ENCODE measurements at regions not wholly inside any gene's neighbourhood (a gene's known extent, or its start where the extent isn't known, plus 50 kb on each side); places are given as distances from the start of the nearest gene placed in this dataset.

DNA sequence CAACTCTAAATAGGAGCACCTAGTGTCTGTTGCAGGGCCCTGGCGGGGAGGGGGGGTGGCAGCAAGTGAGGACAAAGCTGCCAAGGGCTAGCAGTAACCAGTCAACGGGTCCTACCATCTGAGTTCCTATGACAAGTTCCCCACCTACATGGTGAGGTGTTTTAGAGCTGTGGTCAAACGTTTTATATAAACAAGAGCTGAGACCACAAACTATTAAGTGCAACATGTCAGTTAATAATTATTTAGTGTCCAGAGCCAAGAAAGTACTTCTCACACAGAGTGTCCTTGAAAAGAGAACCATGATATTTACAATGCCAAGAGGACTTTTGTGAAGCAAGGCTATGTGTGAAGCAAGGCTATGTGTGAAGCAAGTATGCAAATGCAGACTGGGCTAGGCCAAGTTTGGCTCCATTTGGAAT is 434.7 kb downstream of the TNS3 start:
- ChIA-PET CTCF (no interaction called here), POLR2A (ENCODE audit: unreplicated experiment) (no interaction called here)
- DNase-seq = no peak
- peak overlapping the region; percentile 84 for H2BK5ac ChIP-seq (ENCODE audit: low read depth, low read length, poor library complexity, severe bottlenecking)
- ATAC-seq (ENCODE audit: low read depth) = no peak
- H3K27ac ChIP-seq (ENCODE audit: insufficient read depth, low read length) = peak overlapping the region; percentile 67
- H4K5ac ChIP-seq (ENCODE audit: low read depth, low read length) = peak overlapping the region; percentile 62
- no peaks in the 10 kb centered on the region for H3K36me3 ChIP-seq (ENCODE audit: control insufficient read depth, insufficient read depth, low read length)
- in situ Hi-C loops (cut with MboI; ENCODE audit: low sequenced_read_pairs) = no loop called here
- no CpG with 5 or more reads among the region's 3 CpGs for whole genome bisulfite sequencing, 2 experiments (ENCODE audit: extremely low coverage in 2 of 2, insufficient read length in 1 of 2)
- H3K4ac ChIP-seq (ENCODE audit: low read depth, low read length) = peak overlapping the region; percentile 67
- peak overlapping the region; percentile 34; the same call in 1 of the 2 replicates for H3K56ac ChIP-seq (ENCODE audit: extremely low read depth, insufficient read depth, low read length)
- peak overlapping the region; percentile 54 for H3K14ac ChIP-seq (replicated peaks; ENCODE audit: low read depth, low read length)
- peak overlapping the region; percentile 3 for H2AK5ac ChIP-seq (ENCODE audit: low read depth, low read length)
- peak overlapping the region; percentile 73 for H2AFZ ChIP-seq (replicated peaks; ENCODE audit: low read length, poor library complexity)
- TF ChIP-seq, protein P1, sequence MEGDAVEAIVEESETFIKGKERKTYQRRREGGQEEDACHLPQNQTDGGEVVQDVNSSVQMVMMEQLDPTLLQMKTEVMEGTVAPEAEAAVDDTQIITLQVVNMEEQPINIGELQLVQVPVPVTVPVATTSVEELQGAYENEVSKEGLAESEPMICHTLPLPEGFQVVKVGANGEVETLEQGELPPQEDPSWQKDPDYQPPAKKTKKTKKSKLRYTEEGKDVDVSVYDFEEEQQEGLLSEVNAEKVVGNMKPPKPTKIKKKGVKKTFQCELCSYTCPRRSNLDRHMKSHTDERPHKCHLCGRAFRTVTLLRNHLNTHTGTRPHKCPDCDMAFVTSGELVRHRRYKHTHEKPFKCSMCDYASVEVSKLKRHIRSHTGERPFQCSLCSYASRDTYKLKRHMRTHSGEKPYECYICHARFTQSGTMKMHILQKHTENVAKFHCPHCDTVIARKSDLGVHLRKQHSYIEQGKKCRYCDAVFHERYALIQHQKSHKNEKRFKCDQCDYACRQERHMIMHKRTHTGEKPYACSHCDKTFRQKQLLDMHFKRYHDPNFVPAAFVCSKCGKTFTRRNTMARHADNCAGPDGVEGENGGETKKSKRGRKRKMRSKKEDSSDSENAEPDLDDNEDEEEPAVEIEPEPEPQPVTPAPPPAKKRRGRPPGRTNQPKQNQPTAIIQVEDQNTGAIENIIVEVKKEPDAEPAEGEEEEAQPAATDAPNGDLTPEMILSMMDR (conservative IDR thresholded peaks at IDR 0.05; ENCODE audit: low read depth, low read length) = no peak
- TF ChIP-seq BHLHE40 (IDR thresholded peaks at IDR 0.05; ENCODE audit: low read depth, low read length) (no peak), USF2 (IDR thresholded peaks at IDR 0.05; ENCODE audit: low read depth, low read length) (no peak), RFX5 (IDR thresholded peaks at IDR 0.05; ENCODE audit: low read depth, low read length) (no peak), RCOR1 (IDR thresholded peaks at IDR 0.05; ENCODE audit: insufficient replicate concordance, low read length) (no peak), MXI1 (IDR thresholded peaks at IDR 0.05; ENCODE audit: borderline replicate concordance, low read depth, low read length) (no peak), RAD21 (IDR thresholded peaks at IDR 0.05; ENCODE audit: low read length) (no peak), POLR2A (IDR thresholded peaks at IDR 0.05; ENCODE audit: low read depth, low read length) (no peak), NFE2L2 (IDR thresholded peaks at IDR 0.05; ENCODE audit: low read depth, low read length) (no peak), FOS (IDR thresholded peaks at IDR 0.05; ENCODE audit: low read depth, low read length) (no peak), CEBPB (IDR thresholded peaks at IDR 0.05; ENCODE audit: low read depth, low read length) (no peak), ELK1 (IDR thresholded peaks at IDR 0.05; ENCODE audit: borderline replicate concordance, low read depth, low read length) (no peak), CHD1 (IDR thresholded peaks at IDR 0.05; ENCODE audit: low read depth, low read length) (no peak), MAFK (IDR thresholded peaks at IDR 0.05; ENCODE audit: low read depth, low read length) (no peak), MAZ (IDR thresholded peaks at IDR 0.05; ENCODE audit: borderline replicate concordance, low read depth, low read length) (no peak), SMC3 (IDR thresholded peaks at IDR 0.05; ENCODE audit: low read depth, low read length) (no peak)
- dilution Hi-C loops (cut with HindIII; ENCODE audit: low sequenced_read_pairs, unreplicated experiment) = no loop called here
- H3K9ac ChIP-seq (ENCODE audit: low read depth, low read length) = no peak overlapping the region
- peak overlapping the region; percentile 45; the same call in 2 of the 3 replicates for H2BK15ac ChIP-seq (ENCODE audit: low read depth, low read length)
- H3K4me1 ChIP-seq (ENCODE audit: control insufficient read depth, insufficient read depth, low read length) = peaks cover 29% of the 10 kb centered on the region
- H2BK20ac ChIP-seq (ENCODE audit: low read depth, low read length) = peak overlapping the region; percentile 86
- no peaks in the 10 kb centered on the region for H3K79me1 ChIP-seq (ENCODE audit: low read depth in 1 of 2, low read length in 2 of 2)
- no peaks in the 10 kb centered on the region for H3K27me3 ChIP-seq (ENCODE audit: control insufficient read depth, insufficient read depth, low read length)
- H4K20me1 ChIP-seq (ENCODE audit: insufficient read depth, low read length) = no peaks in the 10 kb centered on the region
- H3K23ac ChIP-seq (ENCODE audit: low read depth, low read length) = peak overlapping the region; percentile 70
- peak overlapping the region; percentile 60 for H2AK9ac ChIP-seq (replicated peaks; ENCODE audit: low read depth, low read length, poor library complexity)
- H3K4me2 ChIP-seq (ENCODE audit: low read depth, low read length) = no peak overlapping the region
- H4K8ac ChIP-seq (ENCODE audit: low read depth in 2 of 2, low read length in 2 of 2) = peak overlapping the region; percentile 7 to 20
- BruUV-seq (replicated peaks) = no TSS peak
- peaks cover 4% of the 10 kb centered on the region; the same call in 1 of the 2 replicates for H3K9me3 ChIP-seq (ENCODE audit: control insufficient read depth, insufficient read depth, low read length)
- peak overlapping the region; percentile 39 for H3K18ac ChIP-seq (ENCODE audit: low read depth, low read length)
- intact Hi-C loops (cut with micrococcal nuclease) = loop anchor here (5.0 kb wide), 1 partner anchor 55 kb away; no protein-coding TSS in a partner anchor
- H3K4me3 ChIP-seq (ENCODE audit: insufficient read depth, low read depth, low read length) = no peak overlapping the region
- peak overlapping the region; percentile 63 for H4K91ac ChIP-seq (ENCODE audit: insufficient read depth, low read depth, low read length)
- peaks cover 17% of the 10 kb centered on the region for H3K9me1 ChIP-seq (ENCODE audit: insufficient read depth, low read length)
- peak overlapping the region; percentile 79 for H2BK120ac ChIP-seq (ENCODE audit: low read depth, low read length)

All from IMR-90 (cell line).